Dendritic cell treated with granulocyte-macrophage colony-stimulating factor and Interleukin-4, amounts not matched to agents 40 ng/mL and 50 ng/mL, for 4 days (primary cell): ENCODE measurements at regions not wholly inside any gene's neighbourhood (a gene's known extent, or its start where the extent isn't known, plus 50 kb on each side); places are given as distances from the start of the nearest gene placed in this dataset.
"Not testable (repeated sequence)": the region's sequence is repeated elsewhere in the genome, so short reads cannot be mapped to it uniquely, and the experiment has no call there.

ENCODE experiments used
- H3K27ac Mint-ChIP-seq: one replicate; pipeline ENCODE4 v1.8.0; 2022; ENCODE audit warnings: mild to moderate bottlenecking, mixed read lengths
- H3K27me3 Mint-ChIP-seq: one replicate; pipeline ENCODE4 v1.8.0; 2022; ENCODE audit warnings: mild to moderate bottlenecking, mixed read lengths
- H3K36me3 Mint-ChIP-seq: one replicate; pipeline ENCODE4 v1.8.0; 2022; ENCODE audit warnings: low read depth, mixed read lengths
- H3K4me1 Mint-ChIP-seq: one replicate; pipeline ENCODE4 v1.8.0; 2022; ENCODE audit warnings: low read depth, mixed read lengths
- H3K4me3 Mint-ChIP-seq: one replicate; pipeline ENCODE4 v1.8.0; 2022; ENCODE audit warnings: mild to moderate bottlenecking, moderate library complexity, mixed read lengths
- H3K9me3 Mint-ChIP-seq: one replicate; pipeline ENCODE4 v1.8.0; 2022; ENCODE audit warnings: mixed read lengths
- intact Hi-C: fragments of 100-400 bp; cut with micrococcal nuclease; formaldehyde crosslinking; loops from one replicate; pipeline ENCODE4 v1.15.0; 2022

DNA sequence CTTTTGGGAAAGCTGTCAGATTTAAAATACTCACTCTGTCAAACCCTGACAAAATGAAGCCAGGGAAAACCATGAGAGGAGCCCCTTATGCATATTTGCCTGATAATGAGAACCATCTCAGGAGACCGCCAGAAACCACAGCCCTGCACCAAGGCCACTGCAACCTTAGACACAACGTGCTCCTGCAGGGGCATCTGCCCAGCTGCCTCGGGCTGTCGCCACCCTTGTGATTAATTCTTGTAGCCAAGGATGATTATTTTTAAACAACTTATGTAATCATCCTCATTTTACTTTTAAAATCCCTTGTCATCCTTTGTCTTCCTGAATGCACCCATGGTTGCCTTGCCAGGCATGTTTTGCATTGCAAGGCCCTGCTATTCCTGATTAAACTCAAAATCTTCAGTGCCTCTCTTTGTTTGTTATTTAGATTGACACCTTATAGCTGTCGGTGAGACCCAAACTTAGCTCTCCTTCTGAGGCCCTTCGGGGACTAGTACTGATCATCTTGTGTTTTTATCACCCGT lies 766.4 kb upstream of the TMEM132C start:
- H3K4me1 Mint-ChIP-seq = no peaks in the 10 kb centered on the region
- no peaks in the 10 kb centered on the region for H3K36me3 Mint-ChIP-seq
- H3K27ac Mint-ChIP-seq = no peak overlapping the region
- no peak overlapping the region for H3K4me3 Mint-ChIP-seq
- intact Hi-C loops = no loop called here
- H3K9me3 Mint-ChIP-seq = peaks cover 14% of the 10 kb centered on the region
- no peaks in the 10 kb centered on the region for H3K27me3 Mint-ChIP-seq

DNA sequence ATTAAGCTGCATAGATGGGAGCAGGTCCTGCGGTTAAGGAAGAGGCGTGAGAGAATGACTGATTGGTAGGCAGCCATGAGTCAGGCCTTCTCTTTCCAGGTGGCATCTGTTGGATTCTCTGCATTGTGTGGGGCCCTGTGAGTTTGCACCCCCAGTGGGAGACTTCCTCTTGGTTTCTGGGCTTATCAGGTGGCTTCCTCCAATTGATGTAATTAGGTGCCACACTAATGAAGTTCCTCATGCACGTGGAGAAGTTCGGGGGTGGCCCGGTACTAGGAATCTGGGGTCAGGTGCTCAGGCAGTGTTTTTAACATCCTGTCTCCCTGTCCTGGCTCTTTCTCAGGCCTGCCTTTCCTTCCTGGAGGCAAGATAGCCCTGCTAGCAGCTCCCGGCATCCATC lies 765.1 kb upstream of the TMEM132C start:
- Mint-ChIP-seq H3K36me3 (no peaks in the 10 kb centered on the region), H3K27me3 (no peaks in the 10 kb centered on the region), H3K4me1 (no peaks in the 10 kb centered on the region), H3K9me3 (peaks cover 14% of the 10 kb centered on the region), H3K4me3 (no peak overlapping the region), H3K27ac (no peak overlapping the region)
- intact Hi-C loops = no loop called here

DNA sequence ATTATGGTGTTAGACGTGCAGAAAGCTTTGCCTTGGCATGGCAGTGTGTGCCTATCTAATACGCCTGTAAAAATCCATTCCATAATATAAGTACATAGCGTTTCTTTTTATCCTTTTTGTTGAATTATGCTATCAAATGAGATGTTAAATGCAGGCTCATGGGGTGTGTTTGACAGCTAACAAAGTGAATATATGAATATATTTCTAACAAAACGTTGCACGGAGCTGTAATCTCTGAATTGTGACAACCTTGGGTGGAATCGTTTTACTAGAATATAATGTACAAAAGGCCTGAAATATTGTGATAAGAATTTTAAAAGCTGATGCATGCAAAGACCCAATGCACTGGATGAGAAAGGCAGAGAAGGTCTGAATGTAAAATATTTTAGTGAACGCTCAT lies 763.7 kb upstream of the TMEM132C start:
- Mint-ChIP-seq H3K36me3 (no peaks in the 10 kb centered on the region), H3K27me3 (no peaks in the 10 kb centered on the region), H3K4me3 (no peak overlapping the region), H3K9me3 (peaks cover 14% of the 10 kb centered on the region), H3K4me1 (no peaks in the 10 kb centered on the region), H3K27ac (no peak overlapping the region)
- intact Hi-C loops = no loop called here

DNA sequence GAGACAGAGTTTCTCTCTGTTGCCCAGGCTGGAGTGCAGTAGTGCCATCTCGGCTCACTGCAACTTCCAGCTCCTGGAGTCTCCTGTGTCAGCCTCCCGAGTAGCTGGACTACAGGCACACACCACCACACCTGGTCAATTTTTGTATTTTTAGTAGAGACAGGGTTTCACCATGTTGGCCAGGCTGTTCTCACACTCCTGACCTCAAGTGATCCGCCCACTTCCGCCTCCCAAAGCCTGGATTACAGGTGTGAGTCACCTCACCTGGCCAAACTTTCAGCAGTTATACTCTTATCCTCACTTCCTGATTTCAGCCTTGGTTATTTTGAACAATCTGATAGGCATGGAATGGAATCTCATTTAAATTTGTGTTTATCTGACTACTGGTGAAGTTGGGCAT lies 763.0 kb upstream of the TMEM132C start:
- H3K9me3 Mint-ChIP-seq = peaks cover 14% of the 10 kb centered on the region
- H3K27ac Mint-ChIP-seq, H3K4me3 Mint-ChIP-seq, intact Hi-C loops, H3K36me3 Mint-ChIP-seq, H3K27me3 Mint-ChIP-seq, H3K4me1 Mint-ChIP-seq: not testable (repeated sequence)

DNA sequence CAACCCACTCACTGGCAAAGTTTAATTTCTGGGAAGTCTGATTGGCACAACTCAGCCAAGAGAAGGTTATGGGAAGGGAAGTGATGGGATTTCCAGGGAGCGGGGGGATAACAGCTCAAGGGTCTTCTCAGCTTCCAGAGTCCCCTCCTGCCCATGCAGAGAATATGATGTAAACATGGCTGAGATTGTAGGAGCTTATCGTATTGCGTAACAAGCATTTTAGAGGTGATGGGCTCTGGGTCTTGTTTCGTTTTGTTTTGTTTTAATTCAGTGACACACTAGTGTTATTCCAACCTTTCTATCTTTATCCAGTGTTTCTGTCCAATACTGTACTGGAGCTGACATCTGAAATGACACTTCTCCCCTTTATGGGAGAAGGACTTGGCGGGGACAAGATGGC lies 762.1 kb upstream of the TMEM132C start:
- Mint-ChIP-seq H3K4me1 (no peaks in the 10 kb centered on the region), H3K36me3 (no peaks in the 10 kb centered on the region), H3K27me3 (no peaks in the 10 kb centered on the region), H3K9me3 (peaks cover 17% of the 10 kb centered on the region), H3K4me3 (no peak overlapping the region), H3K27ac (no peak overlapping the region)
- intact Hi-C loops = no loop called here

DNA sequence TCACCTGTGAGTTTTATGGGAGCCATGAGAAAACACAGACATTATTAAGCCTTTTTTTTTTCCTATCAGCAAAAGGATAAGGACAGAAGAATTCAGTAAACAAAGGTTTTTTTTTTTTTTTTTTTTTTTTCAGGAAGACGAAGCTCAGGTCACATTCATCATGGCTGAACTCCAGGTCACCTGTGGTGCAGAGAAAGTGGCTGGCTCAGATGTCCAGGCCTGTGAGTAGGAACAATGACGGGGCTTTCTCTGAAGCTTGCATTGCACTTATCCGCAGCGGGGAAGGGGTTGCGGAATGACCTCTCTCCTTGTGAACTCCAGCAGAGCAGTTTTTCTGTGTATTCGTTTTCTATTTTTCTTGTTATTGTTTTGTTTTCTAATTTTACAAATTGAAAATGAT lies 759.6 kb upstream of the TMEM132C start:
- H3K27ac Mint-ChIP-seq = no peak overlapping the region
- H3K4me3 Mint-ChIP-seq = no peak overlapping the region
- H3K9me3 Mint-ChIP-seq = peaks cover 9% of the 10 kb centered on the region
- H3K36me3 Mint-ChIP-seq = no peaks in the 10 kb centered on the region
- no peaks in the 10 kb centered on the region for H3K4me1 Mint-ChIP-seq
- no peaks in the 10 kb centered on the region for H3K27me3 Mint-ChIP-seq
- intact Hi-C loops = no loop called here

DNA sequence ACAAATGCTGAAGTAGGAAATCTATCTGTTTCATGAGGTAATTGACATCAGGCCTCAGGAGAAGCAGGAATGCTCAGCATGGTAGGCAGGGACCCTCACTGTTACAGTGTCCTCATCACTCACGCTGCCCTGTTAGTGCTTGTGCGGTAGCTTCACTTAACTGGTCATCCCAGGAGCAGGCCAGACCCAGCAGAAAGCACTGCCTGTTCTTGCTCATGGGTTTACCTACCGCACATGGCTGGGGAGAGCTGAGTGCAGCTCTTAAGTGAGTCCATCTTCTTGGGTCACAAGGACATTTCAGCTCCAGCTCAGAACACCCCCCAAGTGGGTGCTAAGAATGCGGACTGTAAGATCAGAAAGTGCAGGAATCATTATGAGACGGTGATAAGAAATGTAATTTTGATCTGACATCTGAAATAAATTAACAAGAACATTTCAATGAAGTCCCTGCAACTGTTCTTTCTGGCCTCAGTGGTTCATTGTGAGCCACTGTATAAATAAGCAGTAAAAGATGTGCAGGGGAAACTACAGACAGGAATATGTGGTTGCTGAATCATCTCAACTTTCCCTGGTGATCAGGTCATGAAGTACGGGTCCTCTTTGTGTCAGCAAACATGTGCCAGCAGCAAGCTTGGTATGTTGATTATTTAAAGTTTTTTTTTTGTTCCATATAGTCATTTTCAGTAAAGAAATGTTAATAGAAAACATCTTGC lies 757.7 kb upstream of the TMEM132C start:
- Mint-ChIP-seq H3K27me3 (no peaks in the 10 kb centered on the region), H3K9me3 (peaks cover 9% of the 10 kb centered on the region), H3K27ac (no peak overlapping the region), H3K4me1 (no peaks in the 10 kb centered on the region), H3K36me3 (no peaks in the 10 kb centered on the region), H3K4me3 (no peak overlapping the region)
- intact Hi-C loops = no loop called here

DNA sequence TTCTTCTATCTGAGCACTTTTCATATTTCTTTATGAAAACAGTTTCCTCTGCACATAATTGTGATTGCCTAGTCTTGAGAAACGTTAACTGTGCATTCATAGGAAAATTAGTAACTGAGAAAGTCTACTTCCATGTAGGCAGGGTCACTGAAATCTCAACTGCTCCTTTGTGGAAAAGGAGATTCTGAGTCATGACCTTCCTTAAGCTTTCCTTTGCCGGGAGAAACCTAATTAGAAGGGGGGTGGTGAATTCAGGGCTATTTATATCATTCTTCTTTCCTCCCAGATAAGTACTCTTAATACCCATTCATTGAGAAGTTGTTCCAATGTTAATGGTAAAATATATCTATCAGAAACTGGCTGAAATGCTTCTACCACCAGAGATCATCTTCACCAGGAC lies 751.0 kb upstream of the TMEM132C start:
- H3K4me3 Mint-ChIP-seq = no peak overlapping the region
- intact Hi-C loops = no loop called here
- H3K9me3 Mint-ChIP-seq = no peaks in the 10 kb centered on the region
- H3K27ac Mint-ChIP-seq = no peak overlapping the region
- H3K36me3 Mint-ChIP-seq = no peaks in the 10 kb centered on the region
- H3K4me1 Mint-ChIP-seq = no peaks in the 10 kb centered on the region
- no peaks in the 10 kb centered on the region for H3K27me3 Mint-ChIP-seq

DNA sequence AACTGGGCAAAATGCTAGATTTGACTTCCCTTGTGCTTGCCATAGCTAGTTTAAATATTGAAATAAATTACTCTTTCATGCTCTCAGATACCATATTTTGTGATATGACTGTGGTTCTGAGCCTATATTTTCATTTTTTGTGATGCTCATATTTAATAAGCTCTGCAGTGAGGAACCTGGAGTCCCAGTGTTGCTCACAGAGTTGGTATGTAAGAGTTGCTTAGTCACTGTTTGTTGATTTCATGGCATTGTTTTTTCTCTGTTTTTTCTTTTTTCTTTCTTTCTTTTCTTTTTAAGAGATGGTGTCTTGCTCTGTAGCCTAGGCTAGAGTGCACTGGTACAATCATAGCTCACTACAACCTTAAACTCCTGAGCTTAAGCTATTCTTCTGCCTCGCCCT lies 750.5 kb upstream of the TMEM132C start:
- Mint-ChIP-seq H3K4me3 (no peak overlapping the region), H3K4me1 (no peaks in the 10 kb centered on the region), H3K36me3 (no peaks in the 10 kb centered on the region), H3K27me3 (no peaks in the 10 kb centered on the region), H3K9me3 (no peaks in the 10 kb centered on the region), H3K27ac (no peak overlapping the region)
- intact Hi-C loops = no loop called here

DNA sequence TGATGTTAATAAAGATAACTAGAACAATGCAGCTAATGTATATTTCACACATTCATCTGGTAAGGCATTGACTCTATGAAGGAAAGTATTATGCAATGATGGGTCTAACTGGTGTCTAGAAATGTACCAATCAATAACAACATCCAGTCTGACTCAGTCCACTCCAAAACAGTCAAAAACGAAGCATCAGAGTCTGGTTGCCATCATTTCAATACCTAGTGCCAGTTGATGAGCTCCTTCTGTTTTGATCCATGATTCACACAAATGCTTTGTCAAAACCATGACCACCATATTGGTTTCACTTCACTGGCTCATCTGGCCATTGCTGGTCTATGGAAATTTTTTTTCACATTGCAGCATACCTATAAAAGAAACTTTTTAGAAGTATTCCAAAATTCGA lies 747.2 kb upstream of the TMEM132C start:
- intact Hi-C loops = no loop called here
- Mint-ChIP-seq H3K27me3 (no peaks in the 10 kb centered on the region), H3K4me3 (no peak overlapping the region), H3K4me1 (no peaks in the 10 kb centered on the region), H3K36me3 (no peaks in the 10 kb centered on the region), H3K27ac (no peak overlapping the region), H3K9me3 (no peaks in the 10 kb centered on the region)

DNA sequence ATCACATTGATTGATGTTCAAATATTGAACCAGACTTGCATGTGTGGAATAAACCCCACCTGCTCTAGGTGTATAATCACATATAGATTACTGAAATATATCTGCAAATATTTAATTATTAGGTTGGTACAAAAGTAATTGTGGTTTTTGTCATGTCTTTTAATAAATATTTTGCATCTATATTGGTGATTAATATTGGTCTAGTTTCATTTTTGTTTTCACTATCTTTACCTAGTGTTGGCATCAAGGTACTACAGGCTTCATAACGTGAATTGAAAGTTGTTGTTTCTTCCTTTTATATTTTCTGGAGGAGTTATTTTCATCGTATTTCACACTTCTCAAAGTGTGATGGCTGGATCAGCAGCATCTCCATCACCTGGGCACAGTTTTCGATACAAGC lies 740.0 kb upstream of the TMEM132C start:
- Mint-ChIP-seq H3K27ac (no peak overlapping the region), H3K36me3 (no peaks in the 10 kb centered on the region), H3K4me1 (no peaks in the 10 kb centered on the region), H3K9me3 (no peaks in the 10 kb centered on the region), H3K27me3 (no peaks in the 10 kb centered on the region), H3K4me3 (no peak overlapping the region)
- intact Hi-C loops = no loop called here

DNA sequence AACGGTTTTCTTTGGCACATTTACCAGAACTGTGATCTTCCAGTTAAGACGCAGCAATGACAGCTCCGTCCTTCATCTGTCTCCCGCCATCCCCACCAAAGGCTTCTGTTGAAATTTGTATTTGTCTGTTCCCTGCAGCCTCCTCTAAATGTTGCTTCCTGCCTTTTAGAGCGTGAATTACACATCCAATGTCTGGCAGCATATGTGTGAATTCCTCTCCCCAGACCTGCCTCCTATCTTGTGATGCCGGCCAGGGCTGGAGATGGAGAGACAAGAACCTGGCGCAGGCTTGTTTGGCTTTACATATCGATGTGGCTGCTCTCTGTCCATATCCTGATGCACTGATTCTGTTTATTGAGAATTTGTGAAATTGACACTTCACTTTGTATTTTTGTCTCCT lies 738.4 kb upstream of the TMEM132C start:
- no peak overlapping the region for H3K4me3 Mint-ChIP-seq
- H3K36me3 Mint-ChIP-seq = no peaks in the 10 kb centered on the region
- intact Hi-C loops = no loop called here
- H3K27me3 Mint-ChIP-seq = no peaks in the 10 kb centered on the region
- H3K9me3 Mint-ChIP-seq = no peaks in the 10 kb centered on the region
- H3K27ac Mint-ChIP-seq = no peak overlapping the region
- H3K4me1 Mint-ChIP-seq = no peaks in the 10 kb centered on the region

DNA sequence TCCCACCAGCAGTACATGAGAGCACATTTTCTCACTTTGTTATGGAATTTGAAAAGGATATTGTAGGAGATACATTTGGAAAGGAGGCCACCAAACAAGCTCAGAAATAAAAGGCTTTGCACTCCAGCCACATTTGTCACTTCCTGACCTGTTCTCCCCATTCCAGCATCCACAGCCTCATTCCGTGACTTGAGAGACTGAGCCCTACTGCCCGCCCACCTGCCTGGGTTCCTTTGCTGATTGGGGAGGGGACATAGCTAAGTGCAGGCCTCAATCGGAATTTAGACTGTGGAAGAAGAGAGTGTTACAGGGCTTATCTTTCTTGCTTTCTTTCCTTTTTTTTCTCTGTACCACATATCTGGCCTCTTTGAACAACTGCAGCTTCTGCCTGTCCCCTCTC lies 735.4 kb upstream of the TMEM132C start:
- H3K4me3 Mint-ChIP-seq = no peak overlapping the region

DNA sequence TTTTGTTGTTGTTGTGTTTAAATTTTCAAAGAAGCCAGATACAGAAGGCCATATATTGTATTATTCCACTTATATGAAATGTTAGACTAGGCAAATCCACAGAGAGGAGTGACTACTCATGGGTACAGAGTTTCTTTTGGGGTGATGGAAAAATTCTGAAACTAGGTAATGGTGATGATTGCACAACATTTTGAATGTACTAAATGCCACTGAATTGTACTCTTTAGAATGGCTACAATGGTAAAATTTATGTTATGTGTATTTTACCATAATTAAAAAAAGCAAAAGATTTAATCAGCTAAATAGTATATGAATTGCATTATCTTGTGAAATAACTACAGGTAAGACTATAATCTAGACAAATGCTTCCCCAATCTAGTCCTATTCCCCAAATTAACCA lies 733.6 kb upstream of the TMEM132C start:
- Mint-ChIP-seq H3K36me3 (no peaks in the 10 kb centered on the region), H3K9me3 (no peaks in the 10 kb centered on the region), H3K27me3 (no peaks in the 10 kb centered on the region), H3K27ac (no peak overlapping the region), H3K4me1 (no peaks in the 10 kb centered on the region), H3K4me3 (no peak overlapping the region)
- intact Hi-C loops = no loop called here

More for the DNA sequence above, 735.4 kb upstream of the TMEM132C start:
- H3K36me3 Mint-ChIP-seq = no peaks in the 10 kb centered on the region
- no peaks in the 10 kb centered on the region for H3K4me1 Mint-ChIP-seq
- no peak overlapping the region for H3K27ac Mint-ChIP-seq
- H3K27me3 Mint-ChIP-seq = no peaks in the 10 kb centered on the region
- no peaks in the 10 kb centered on the region for H3K9me3 Mint-ChIP-seq
- intact Hi-C loops = no loop called here

DNA sequence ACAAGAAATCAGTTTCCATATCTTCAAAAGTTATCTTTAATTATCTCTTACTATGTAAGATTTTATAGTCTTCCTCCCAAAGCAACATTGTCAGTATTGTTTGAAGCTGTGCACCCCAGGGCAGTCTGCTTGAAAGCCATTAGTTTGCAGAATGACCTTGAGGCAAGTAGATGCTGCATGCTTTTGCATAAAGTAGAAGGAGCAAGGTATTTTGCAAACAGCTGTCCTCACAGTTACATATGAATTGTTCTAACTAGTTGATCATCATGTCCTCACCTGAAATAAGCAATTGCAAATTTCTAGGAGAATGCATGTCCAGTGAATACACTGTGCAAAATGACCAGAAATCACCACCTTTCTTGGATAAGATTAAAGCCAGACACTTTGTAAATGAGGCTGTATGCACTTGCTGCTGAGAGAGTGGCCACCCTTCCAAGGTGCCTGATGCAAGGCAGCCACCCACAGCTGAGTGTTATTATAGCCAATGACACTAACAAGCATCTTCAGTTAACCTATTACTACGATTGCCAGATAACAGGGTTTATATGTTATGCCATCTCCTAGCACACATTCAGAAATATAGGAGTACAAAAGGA lies 730.0 kb upstream of the TMEM132C start:
- intact Hi-C loops = no loop called here
- Mint-ChIP-seq H3K36me3 (no peaks in the 10 kb centered on the region), H3K4me3 (no peak overlapping the region), H3K27me3 (no peaks in the 10 kb centered on the region), H3K27ac (no peak overlapping the region), H3K4me1 (no peaks in the 10 kb centered on the region), H3K9me3 (no peaks in the 10 kb centered on the region)
